ENCODE measurements at regions not wholly inside any gene's neighbourhood (a gene's known extent, or its start where the extent isn't known, plus 50 kb on each side); places are given as distances from the start of the nearest gene placed in this dataset.

DNA sequence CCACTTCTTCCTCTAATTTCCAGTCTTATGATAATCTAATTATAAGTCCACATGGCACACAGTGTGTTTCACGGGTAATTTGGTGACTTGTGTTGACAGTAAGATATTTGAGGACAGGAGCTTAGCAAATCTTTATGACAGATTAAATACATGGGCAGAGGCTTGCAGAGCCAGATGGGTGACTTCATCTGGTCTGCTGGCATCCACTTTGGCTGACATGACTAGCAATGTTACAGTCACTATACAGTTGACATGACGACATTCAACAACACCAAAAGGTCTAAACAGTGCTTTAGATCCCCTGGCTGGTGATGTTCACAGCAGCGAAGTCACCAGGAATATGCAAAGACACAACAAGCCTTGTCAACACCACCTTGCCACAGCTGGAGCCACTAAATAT, 147.2 kb downstream of the ETS2 start:
- DNase-seq: no peak

DNA sequence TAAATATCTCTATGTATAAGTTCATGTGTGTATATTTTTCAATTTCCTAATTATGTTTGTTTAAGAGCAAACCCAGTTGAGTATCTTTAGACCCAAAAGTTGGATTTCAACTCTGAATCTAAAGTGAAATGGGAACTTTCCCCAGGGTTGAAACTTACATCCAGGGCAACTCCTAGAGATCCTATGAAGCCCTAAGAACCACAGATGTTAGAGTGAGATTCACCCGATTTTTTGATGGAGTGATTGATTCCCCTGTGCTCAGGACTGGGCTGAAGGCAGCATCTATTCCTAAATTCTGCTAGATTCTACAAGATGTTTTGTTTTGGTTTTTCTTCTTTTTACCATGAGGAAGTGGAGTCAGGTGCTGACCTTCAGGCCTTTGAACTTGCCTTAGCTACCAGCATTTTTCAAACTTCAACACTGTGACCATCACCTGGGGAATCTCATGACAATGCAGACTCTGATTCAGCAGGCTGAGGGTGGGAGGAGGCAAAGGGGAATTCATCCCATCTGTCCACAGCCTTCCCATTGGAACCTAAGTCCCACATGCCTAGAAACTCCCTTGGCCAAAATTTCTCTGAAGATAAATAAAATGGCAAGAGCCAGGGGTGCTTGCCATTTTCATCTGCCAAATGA, 145.5 kb downstream of the ETS2 start:
- DNase-seq: no peak

DNA sequence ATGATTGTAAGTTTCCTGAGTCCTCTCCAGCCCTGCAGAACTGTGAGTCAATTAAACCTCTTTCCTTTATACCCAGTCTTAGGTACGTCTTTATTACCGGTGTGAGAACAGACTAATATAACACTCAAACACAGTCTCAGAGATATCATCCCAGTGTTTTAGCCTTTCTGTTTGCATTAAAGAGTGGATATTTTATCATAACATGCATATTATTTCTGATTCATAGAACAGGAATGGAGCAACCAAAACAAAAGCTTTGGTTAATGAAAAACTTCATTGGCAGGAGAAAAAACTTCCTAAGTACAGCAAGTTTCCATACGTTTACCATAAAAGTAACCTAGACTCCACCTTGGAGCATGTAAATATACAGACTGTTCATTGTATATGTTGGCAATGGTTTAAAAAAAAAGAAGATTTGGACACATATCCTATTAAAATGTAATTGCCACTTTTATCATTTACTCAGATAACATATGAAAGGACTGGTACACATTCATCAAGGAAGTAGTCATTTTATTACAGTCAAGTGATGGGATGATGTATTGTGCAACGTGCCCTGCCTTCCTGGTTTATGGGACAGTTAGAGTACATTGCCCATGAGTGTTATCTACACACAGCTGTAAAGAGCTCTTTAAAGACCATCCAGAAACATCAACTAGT, 144.8 kb downstream of the ETS2 start:
- DNase-seq: no peak

DNA sequence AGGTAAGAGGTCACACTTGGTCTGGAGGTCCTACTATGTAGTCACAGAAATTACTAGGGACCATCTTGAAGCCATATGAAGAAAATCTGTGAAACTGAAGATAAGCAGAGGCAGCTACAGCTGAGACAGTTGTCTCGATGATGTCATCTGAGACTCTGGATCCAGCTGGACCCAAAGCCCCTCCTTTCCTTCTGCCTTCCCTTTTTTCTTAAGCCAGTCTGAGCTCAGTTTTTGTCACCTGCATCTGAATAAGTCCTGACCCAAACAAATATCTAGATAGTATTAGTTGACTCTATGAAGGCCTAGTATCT, 143.3 kb downstream of the ETS2 start:
- no peak for DNase-seq

DNA sequence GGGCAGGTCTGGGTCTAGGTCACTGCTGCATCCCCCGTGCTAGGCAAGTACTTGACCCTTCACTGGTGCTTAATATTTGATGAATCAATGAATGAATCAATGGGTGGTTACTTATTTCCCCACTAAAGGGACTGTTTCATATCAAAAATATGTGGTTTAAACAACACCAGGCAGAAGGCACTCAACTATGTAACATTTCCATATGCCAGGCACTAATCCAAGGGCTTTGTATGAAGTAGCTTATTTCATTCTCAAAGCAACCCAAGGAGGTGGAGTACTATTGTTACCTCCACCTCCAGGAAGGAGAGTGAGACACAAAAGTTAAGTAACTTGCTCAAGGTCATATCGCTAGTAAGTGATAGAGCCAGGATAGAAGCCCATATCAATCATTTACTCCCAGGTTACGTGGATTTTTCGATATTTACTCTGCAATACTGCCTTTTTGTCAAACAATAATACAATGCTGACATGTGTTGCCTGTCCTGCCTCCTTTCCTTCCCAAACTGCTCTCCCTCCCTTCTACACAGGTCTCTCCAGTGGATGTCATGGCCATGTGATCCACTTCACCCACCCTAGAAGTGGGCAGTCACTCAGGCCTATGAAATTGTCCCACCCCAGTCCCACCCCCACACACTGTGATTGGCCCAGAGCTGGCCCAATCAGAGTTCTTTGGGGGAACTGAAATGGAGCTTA, 142.8 kb downstream of the ETS2 start:
- no peak for DNase-seq

DNA sequence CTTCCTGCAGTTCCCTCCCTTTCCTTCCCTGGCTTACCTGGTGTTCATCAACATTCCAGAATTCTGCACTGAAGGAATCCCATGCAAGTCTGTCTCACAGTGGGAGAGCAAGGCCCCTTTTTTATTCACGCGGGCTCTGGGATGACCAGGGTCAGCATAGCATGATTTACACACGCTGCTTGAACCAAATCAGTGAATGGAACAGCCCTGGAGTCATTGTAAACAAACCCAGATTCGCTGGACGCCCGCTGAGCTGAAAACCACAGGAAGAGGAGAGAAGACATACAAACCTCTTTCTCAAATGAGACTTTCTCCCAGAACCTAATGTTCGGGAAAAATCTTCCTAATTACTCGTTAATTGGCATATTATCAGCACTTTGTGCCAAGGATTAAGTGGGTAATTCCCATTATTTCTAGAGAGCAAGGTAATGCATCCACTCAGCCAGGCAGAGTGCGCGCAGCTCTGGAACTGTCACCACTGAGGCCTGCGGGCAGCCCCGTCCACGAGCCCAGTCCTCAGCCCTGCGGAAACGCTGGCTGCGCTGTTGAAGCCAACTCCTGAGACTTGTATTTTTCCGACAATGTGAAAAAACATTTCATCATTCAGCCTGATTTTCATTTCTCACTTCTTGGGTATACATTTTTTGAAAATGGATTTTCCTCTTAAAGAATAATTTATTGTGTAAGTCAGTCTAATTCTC, 140.0 kb downstream of the ETS2 start:
- DNase-seq: no peak

DNA sequence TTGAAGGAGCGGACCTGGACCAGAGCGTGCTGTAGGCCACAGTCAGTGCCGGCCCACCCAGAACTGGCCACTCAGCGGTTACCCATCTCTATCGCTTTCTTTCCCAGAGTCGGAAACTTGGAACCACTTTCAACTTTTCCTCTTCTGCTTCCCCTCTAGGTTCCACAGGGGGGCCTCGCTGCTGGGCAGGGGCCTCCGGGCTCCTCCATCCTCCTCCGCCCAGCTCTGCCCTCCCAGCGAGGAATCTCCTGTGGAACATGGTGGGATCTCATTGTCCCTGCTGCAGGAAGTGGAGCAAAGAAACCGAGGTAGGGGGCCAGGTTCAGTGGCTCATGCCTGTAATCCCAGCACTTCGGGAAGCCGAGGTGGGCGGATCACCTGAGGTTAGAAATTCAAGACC, 139.2 kb downstream of the ETS2 start:
- DNase-seq: no peak

DNA sequence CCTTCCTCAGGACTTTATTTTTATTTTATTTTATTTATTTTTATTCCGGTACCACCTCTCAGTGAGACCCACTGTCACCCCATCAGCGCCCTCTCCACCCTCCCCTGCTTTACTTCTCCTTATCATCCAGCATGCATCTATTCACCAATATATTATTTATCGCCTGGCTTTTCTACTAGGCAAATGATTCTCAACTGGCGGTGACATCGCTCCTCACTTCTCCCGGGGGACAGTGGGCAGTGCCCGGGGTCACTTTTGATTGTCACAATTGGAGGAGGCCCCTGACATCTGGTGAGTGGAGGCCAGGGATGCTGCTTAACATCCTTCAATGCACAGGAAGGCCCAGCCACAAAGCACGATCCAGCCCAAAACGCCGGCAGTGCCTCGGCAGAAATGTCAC, 138.7 kb downstream of the ETS2 start:
- no peak for DNase-seq

DNA sequence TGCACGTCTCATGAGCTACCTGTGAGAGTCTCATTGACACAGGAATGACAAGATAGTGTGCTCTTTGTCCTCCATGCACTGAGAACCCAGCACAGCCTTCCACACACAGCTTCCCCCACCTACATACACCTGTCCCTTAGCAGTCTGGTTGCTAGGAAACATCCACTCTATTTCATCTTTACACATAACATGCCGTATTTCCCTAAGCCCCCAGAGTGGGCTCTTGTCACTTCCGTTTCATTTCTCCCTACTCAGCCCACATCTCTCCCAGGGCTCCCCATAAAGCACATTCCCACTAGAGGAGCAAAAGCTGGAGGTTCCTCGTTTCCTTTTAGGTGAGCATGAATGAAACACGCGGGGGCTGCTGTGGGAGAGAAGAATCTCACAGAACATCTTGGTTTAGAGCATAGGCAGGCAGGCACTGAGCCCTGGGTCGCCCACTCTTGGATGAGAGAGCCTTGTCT, 137.1 kb downstream of the ETS2 start:
- no peak for DNase-seq

DNA sequence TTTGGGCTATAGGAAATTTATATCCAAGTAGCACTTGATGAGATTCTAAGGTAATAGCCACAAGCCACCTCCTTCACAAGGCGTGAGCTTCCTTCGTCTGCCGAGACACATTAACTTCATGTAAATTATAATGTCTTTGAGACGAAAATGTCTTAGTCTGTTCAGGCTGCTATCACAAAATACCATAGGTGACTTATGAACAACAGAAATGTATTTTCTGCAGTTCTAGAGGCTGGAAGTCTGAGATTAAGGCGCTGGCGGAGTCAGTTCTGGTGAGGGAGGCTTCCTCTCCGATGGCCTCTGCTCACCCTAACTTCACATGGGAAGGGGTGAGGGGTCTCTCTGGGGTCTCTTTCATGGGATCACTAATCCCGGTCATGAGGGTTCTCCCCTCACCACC, 133.0 kb downstream of the ETS2 start:
- DNase-seq: no peak

DNA sequence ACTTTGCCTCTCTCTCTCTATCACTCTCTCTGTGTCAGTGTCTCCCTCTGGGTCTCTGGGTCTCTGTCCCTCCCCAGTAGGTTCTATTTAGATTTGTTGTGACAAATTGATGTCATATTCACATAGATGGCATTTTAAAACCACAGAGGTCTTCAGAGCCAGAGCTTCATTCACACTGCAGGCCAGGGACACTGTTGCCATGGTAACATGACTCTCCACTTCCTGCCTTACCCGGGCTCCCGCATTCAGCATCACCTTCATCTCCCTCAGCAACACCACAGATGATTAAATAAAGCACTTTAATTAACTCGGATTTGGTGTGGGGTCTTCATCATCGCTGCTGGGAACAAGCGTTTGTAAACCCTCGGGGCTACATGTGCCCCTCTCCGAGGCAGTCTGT, 132.6 kb downstream of the ETS2 start:
- DNase-seq: no peak

DNA sequence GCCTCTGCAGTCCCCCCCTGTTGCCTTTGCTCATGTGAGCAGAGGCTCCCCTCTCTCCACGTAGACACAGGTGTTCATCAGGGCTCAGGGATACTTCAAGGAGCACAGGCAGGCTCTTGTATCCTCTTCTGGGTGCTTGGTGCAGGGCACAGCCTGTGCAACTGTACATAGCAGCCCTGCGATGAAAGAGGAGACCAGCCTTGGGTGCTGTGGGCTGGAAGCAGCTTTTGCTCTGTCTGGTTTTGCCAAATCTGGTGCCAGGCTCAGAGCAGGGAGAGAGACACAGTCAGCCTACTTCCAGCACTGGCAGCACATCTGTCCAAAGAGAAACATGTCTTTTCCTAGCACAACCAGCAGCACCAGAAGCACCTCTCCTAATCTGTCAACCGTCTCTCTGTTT, 132.1 kb downstream of the ETS2 start:
- no peak for DNase-seq

DNA sequence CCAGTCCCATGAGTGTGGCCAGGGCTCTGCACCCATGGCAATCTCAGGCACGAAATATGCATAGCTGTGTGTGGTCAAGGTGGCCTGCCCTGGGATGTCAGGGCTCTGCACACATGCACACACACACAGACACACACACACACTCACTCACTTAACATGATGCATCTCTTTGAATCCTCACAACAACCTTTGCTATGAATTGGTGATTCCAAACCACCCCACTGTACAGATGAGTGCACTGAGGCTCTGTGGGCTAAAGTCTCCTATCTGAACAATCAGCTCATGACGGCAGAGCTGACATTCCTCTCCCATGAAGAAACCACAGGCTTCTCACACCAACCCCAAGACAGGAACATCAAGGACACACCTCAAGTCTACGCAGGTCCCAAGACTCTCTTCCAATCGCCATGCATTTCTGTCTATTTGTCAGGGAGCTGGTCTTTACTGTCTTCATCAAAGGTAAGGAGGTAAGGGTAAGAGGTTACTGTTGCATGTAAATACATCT, 131.6 kb downstream of the ETS2 start:
- DNase-seq: no peak

DNA sequence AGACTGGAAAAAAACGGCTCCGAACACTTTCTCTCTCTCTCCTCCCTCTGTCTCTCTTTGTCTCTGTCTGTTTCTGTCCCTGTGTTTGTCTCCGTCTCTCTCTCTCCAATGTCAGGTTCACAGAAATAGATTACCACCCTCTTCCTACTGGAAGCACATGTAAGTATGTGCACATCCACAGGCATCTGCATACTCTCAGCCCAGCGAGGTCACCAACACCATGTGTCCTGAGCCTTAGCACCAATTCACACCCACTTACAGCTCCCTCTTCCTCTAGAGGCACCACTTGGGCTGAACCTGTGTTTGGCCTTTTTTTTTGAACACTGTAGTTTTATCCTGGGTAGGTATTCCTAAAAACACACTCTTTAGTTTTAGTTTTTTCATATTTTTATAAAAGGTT, 130.5 kb downstream of the ETS2 start:
- DNase-seq: no peak

DNA sequence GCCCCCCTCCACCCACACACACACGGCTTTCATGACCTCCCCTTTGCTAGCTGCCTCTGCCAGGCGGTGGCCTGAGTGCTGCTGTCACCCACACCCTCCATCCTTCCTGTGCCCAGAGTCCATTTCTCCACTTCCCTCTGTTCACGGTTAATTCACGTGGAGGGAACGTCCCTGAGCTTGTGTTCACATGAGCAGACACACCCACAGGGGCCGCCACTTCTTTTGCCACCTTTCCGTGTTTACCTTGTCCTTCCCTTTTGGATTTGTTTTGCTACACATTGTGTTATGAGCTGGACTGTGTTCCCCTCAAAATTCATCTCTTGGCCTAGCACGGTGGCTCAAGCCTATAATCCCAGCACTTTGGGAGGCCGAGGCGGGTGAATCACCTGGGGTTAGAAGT, 128.0 kb downstream of the ETS2 start:
- no peak for DNase-seq

DNA sequence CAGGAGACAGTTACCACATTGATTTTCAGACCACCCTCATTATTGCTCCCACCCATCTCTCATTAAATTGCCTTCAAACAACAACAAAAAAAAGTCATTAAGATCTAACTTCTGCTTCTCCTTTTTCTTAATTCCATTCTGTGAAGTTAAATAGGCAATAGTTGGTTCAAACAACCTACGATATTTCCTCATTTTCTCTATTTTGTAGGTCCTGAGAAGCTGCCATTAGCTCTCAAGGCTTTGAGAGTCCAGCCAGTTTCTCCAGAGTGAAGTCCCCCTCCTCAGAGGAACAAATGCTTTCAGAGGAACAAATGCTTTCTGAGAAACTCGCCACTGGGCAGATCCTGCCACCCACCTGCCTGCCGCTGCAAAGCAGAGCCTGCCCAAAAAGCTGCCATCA, 125.6 kb downstream of the ETS2 start:
- no peak for DNase-seq

DNA sequence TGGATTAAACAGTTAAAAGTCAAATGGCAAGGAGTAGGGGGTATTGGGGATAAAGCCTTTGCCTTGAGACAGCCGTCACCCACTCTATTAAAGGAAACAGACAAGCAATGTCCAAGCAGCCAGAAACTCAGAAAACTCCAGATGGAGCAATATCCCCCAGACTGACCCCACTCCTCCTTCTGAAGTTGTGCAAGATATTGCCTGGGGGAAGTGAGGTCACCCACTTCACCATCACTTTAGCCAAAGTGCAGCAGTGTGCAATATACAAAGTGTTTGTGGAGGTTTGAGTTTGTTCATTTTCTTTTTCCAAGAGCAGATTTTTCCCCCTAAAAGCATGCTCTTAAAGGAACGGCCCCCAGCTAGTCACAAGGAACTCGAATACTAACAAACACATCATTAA, 125.1 kb downstream of the ETS2 start:
- DNase-seq: peak; percentile 69

DNA sequence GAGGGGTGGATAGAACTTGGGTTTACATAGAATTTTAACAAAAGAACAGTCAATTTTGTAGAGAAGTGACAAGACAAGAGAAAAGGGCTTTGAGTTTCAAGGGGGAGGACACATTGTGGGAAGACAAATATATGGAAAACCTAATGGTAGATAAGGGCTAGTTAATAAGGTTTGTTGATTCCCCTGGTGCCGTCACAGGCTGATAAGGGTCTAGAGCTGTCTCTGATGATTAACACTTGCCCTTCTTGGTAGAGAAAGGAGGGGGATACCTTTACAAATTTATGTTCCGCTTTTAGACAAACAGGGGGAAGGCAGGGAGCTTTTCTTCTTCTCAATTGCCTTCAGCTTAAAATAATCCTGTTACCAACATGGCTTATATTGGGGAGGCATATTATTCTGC, 124.3 kb downstream of the ETS2 start:
- DNase-seq: no peak

DNA sequence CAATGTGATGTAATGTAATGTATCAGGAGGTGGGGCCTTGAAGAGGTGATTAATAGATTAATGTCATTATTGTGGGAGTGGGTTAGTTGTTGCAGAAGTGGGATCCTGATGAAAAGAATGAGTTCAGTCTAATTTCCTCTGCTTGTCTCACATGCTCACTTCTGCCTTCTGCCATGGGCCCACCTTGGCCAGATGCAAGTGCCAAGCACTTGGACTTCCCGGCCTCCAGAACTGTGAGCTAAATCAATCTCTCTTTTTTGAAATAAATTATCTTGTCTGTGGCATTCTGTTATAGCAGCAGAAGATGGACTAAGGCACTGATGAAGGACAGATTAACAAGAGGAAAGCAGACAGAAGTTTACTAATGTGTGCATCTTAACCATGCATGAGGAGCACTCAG, 123.9 kb downstream of the ETS2 start:
- no peak for DNase-seq

DNA sequence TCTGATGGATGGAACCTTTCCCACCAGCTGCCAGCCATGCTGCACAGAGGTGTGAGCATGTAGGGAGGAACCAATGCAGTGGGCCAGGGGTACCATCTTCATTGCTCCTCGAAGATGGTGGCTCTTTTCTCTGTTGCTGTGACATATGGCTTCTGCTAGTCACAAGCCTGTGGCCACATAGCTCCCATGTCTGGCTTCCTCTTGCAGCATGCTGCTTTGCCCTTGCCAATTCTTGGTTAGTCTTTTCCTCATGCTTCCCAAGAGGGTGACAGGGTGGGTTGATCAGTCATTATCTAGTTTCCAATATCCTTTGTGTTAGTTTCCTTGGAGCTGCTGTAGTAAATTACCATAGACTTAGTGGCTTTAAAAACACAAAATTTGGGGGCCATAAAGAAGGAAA, 123.4 kb downstream of the ETS2 start:
- no peak for DNase-seq

DNA sequence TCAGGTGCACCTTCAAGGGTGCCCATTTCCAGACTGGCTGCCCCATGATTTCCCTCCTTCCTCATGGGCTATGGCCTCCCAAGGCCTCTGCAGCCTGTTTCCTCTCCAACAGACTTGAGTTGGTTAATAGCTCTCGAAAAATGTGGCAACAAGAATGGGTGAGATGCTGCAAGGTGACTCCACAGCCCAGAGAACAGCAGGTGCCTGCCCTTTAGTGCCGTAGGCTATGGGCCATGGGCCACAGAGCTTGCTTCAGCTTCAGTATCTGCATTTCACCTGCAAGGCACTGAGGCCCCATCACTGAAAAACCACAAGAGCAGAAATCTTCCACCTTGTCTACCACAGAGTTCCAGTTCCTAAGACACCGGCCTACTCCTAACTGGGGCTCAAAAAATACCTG, 122.0 kb downstream of the ETS2 start:
- DNase-seq: no peak

DNA sequence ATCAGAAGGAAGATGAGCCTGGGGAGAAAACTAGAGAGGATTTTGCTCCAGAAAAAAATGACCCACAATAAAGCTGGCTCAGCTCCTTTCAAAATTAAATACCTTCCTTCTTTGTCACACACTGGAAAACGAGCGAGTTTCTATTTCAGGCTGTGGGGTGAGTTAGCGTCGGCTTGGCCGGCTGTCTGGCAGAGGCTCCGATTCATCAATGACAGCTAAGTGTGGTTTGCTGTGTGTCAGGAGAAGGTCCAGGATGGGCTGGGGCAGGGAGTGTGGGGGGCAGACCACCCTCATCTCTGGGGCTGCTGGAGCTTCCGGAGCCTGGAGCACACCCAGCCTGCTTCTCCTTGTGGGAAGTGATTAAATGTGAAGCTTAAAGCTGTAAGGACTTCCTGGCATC, 120.2 kb downstream of the ETS2 start:
- DNase-seq: peak; percentile 78

DNA sequence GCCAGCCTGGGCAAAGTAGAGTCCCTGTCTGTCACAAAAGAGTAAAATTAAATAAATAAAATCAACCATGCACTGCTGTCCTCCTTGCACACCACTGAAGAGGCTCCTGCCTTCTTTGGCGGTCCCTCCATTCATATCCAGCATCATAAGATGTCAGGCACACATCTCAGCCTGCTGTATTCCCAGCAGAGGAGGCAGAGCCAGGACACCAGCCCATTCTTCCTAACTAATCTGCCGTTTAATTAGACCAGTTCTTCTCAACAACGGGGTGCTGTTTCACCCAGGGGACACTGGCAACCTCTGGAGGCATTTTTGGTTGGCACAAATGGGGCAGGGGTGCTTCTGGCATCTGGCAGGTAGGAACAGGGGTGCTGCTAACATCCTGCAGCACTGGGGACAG, 119.7 kb downstream of the ETS2 start:
- DNase-seq: no peak

DNA sequence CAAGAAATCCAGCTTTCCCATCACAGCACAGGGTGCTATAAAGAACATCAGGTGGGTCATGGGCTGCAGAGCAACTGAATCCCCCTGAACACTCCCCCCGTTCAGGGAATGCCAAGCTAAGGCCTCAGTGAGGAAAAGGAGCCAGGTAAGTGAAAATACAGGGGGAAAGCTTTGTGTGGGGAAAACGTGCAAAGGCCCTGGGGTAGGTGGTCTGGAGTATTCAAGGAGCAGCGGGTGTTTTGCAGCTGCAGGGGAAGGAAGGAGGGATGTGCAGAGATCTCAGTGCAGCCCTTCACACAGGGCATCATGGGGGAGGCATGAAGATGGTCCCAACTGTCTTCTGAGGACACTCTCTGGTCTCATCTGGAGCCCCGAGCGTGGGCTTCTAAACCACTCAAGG, 119.2 kb downstream of the ETS2 start:
- no peak for DNase-seq

All from islet precursor cell (in vitro differentiated cells).